NCI-H345 treated with DMSO at 0.1 percent for 48 hours (cell line): ENCODE measurements at regions not wholly inside any gene's neighbourhood (a gene's known extent, or its start where the extent isn't known, plus 50 kb on each side); places are given as distances from the start of the nearest gene placed in this dataset.
"Not testable (repeated sequence)": the region's sequence is repeated elsewhere in the genome, so short reads cannot be mapped to it uniquely, and the experiment has no call there.

Experiments
- DNase-seq: peaks from one replicate; lab custom pipeline; 2025; ENCODE audit not compliant: unreplicated experiment; lab: John Stamatoyannopoulos, UW

- peak; percentile 5 for DNase-seq
Observed at GRCh38 chr4:163681208-163681821, 186.8 kb downstream of the TMA16 start.

- DNase-seq = no peak
Observed at GRCh38 chr4:163688856-163689255, 194.4 kb downstream of the TMA16 start.

GRCh38 chr4:163693211-163693610 is 198.7 kb downstream of the TMA16 start:
- no peak for DNase-seq

DNA sequence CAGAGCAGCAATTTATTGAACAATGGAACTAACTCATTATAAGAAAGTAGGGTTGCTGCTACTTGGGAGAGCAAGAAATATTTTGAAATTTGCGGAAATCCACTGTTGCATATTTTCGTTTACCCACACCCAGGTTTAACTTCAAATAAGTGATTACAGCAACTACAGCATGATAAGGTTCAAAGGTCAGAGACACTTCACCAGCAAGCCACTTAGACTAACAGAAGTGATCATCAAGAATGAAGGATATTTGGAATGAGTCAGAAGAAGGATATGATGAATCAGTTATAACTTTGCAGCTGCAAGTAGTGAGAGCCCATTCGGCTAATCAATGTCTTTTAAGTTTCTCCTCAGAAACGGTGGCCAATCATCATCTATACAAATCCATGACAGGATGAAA is 199.3 kb downstream of the TMA16 start:
- no peak for DNase-seq

DNA sequence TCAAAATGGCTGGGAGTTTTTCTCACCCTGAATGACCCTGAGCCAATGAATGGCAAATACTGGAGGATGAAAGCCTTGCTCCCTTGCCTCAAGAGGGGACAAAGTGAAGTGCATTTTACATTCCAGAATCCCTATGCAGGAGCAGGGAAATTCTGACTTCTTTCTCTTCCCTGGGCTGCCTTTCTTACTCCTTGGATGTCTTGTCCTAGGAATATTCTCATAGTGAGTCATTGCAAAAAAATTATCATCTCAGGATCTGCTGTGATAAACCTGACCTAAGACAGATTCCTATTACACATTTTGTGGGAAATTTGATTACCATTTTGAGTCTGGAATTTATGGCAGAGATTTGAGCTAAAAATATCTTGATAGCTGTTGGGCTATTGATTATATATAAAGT is 199.9 kb downstream of the TMA16 start:
- DNase-seq = no peak

DNA sequence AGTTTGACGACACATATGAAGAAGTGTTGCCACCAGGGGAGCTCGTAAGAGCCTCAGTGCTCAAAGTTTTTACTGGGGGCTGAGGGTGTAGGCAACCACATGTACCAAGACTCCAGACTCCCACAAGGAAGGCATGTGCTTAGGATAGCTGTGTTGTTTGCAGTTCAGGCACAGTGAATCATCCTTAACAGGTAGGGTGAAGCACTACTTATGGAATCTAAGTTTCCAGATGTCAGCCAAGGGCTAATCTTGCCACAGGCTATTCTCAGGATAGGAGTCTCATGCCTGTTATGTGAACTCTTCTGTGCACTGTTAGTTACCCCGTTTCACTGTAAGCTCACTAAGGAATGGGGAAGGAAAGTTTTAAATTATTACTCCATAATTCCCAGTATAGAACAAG is 202.6 kb downstream of the TMA16 start:
- DNase-seq = no peak

DNA sequence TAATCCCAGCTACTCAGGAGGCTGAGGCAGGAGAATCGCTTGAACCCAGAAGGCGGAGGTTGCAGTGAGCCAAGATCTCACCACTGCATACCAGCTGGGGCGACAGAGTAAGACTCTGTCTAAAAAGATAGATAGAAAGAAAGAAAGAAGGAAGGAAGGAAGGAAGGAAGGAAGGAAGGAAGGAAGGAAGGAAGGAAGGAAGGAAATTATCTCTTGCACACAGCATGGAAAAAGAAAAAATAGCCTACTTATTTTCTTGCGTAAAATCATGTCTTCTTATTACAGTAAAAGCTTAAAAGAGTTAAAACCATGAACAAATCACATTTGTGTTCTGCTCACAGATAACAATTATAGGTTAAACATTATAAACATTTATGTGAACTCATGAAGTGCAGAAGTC is 205.9 kb downstream of the TMA16 start:
- DNase-seq = not testable (repeated sequence)

GRCh38 chr4:163701916-163702315 is 207.4 kb downstream of the TMA16 start:
- no peak for DNase-seq

- DNase-seq = no peak
Observed at GRCh38 chr4:163702736-163703135, 208.2 kb downstream of the TMA16 start.

- DNase-seq = no peak
Observed at GRCh38 chr4:163703251-163703650, 208.8 kb downstream of the TMA16 start.

GRCh38 chr4:163707873-163708272 is 213.4 kb downstream of the TMA16 start:
- no peak for DNase-seq

GRCh38 chr4:163709601-163710000 is 215.1 kb downstream of the TMA16 start:
- DNase-seq = no peak

GRCh38 chr4:163710158-163710557 is 215.7 kb downstream of the TMA16 start:
- DNase-seq = no peak

GRCh38 chr4:163724495-163724894 is 230.0 kb downstream of the TMA16 start:
- not testable (repeated sequence) for DNase-seq

DNA sequence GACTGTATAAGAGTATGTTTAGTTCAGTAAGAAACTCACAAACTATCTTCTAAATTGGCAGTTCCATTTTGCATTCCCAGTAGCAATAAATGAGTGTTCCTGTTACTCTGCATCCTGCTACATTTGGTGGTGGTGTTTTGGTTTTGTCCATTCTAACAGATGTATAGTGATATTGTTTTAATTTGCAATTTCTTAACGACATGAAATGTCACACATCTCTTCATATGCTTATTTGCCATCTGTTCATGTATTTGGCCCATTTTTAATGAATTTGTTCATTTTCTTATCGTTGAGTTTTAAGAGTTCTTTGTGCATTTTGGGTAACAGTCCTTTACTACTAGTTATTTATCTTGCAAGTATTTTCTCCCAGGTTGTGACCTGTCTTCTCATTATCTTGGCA is 232.2 kb downstream of the TMA16 start:
- DNase-seq = no peak

DNA sequence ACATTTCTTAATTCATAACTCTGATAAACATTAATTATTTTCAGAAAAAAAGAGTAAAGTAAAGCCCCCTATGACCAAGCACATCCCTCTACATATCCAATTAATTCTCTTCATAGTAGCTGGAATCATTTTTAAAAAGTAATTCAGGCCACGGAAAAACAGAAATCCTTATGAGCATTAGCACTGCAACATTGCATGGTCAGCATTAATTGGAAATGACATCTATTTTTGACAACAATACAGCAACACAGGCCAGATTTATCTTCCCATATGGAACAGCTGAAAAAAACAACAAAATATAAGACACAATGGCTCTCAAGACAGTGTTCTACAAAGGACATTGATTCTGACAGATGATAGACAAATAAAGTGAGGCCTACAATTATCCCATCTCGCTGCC is 236.6 kb downstream of the TMA16 start:
- DNase-seq = no peak

GRCh38 chr4:163732473-163732872 is 238.0 kb downstream of the TMA16 start:
- DNase-seq = no peak

GRCh38 chr4:163736876-163737275 is 242.4 kb downstream of the TMA16 start:
- no peak for DNase-seq

DNA sequence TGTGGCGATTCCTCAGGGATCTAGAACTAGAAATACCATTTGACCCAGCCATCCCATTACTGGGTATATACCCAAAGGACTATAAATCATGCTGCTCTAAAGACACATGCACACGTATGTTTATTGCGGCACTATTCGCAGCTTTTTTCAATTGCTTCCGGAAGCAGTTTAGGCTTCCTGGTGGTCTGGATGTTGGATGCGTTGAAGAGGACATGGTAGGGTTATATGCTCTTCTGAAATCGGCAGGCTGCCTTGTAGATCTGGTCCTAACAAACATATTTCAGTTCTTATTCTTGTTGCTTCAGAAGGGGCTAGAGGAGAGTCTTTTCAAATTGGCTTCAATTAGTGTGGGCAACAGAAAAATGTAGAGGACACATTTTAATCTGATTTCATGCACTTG is 243.4 kb downstream of the TMA16 start:
- not testable (repeated sequence) for DNase-seq

DNA sequence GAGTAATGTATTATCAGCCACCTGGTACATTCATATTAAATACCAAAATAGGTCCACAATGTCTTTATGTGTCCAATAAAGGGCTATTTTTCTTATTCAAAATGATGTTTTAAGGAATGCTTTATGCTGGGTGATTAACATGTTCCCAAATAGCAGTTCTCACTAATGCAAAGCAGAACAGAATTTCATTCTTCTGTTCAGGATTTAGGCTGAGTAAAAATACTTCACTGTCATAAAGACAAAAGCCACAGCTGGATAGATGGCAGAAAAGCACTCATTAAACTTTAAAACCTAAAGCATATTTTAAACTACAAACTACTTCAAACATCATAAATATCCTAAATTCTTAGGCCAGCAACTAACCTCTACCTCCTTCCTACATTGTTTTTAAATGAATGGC is 244.0 kb downstream of the TMA16 start:
- no peak for DNase-seq

GRCh38 chr4:163744861-163745260 is 250.4 kb downstream of the TMA16 start:
- no peak for DNase-seq

DNA sequence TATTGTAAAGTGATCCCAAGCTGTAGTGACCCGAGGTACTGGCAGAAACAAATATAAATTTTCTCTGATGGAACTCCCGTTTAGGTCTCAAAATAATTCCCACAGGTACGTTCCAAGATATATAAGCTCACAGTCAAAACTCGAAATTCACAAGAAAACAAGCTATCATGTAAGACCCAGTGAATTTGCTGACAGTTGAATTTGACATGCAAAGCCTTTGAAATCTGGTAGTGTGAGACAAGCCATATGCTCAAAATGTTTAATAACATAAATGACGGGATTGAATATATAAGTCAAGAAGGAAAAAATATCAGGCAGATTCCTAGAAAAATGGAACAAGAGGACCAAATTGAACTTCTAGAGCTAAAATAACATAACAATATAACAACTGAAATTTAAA is 252.8 kb downstream of the TMA16 start:
- no peak for DNase-seq

DNA sequence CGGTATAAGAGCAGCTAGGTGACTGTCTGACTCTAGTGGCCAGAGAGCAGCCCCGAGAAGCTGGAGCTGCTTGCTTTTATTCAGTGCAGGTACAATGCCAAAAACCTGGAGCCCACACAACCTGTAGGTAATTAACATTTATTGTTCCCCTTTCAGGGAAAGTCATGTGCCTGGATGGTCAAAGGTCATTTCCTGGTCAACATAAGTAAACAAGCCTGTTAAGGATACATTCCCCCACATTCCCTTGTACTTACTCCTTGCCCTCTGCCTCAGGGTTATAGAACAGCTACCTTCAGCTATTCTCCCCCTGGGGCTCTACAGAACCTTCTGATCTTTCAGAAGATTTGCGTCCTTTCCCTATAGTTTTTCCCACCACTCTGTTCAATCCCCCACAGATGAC is 253.4 kb downstream of the TMA16 start:
- no peak for DNase-seq

GRCh38 chr4:163748449-163748848 is 254.0 kb downstream of the TMA16 start:
- no peak for DNase-seq
